ENCODE measurements at regions not wholly inside any gene's neighbourhood (a gene's known extent, or its start where the extent isn't known, plus 50 kb on each side); places are given as distances from the start of the nearest gene placed in this dataset.

DNA sequence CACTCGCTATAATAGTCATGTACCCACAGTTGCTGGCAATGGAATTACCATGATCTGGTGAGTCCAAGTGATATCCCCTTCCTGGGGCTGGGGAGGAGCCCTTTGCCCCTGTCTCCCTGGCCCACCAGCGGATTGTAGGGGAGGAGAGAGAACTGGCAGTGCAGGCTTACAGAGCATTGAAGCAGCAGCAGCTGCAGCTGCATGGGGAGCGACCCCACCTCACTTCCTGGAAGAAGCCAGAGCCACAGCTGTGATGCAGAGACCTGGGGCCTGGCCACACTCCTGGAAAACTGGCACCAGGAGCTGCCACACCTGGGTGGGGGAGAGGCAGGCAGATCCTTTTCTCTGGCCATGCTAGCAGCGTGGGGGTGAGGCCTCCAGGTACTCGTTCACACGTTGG is 300.1 kb upstream of the PROK2 start:
- DNase-seq (ENCODE audit: low read depth) = no peak
- TF ChIP-seq, protein P1, sequence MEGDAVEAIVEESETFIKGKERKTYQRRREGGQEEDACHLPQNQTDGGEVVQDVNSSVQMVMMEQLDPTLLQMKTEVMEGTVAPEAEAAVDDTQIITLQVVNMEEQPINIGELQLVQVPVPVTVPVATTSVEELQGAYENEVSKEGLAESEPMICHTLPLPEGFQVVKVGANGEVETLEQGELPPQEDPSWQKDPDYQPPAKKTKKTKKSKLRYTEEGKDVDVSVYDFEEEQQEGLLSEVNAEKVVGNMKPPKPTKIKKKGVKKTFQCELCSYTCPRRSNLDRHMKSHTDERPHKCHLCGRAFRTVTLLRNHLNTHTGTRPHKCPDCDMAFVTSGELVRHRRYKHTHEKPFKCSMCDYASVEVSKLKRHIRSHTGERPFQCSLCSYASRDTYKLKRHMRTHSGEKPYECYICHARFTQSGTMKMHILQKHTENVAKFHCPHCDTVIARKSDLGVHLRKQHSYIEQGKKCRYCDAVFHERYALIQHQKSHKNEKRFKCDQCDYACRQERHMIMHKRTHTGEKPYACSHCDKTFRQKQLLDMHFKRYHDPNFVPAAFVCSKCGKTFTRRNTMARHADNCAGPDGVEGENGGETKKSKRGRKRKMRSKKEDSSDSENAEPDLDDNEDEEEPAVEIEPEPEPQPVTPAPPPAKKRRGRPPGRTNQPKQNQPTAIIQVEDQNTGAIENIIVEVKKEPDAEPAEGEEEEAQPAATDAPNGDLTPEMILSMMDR (IDR thresholded peaks at IDR 0.05; ENCODE audit: insufficient read depth, low read depth, low read length, missing control alignments) = no peak

DNA sequence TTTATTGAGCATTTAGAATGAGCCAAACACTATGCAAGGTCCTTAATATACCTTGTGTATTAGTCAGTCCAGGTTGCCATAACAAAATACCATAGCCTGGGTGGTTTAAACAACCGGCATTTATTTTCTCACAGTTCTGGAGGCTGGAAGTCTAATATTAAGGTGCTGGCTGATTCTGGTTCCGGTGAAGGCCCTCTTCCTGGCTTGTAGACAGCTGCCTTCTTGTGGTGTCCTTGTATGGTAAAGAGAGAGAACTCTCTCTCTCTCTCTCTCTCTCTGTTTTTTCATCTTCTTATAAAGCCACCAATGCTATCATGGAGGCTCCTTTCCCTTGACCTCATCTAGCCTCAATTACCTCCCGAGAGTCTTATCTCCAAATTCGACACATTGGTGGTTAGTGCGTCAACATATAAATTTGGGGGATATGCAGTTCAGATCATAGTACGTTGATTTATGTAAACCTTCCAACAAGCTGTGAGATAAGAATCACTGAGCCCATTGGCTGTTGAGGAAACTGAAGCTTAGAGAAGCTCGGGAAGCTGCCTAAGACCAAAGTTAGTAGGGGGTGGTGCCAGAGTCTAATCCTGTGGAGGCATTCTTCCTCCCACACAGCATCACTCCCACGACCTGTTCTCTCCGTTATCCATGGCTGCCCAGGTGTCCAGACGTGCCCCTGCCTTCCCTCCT is 298.0 kb upstream of the PROK2 start:
- TF ChIP-seq, protein P1 (IDR thresholded peaks at IDR 0.05; ENCODE audit: insufficient read depth, low read depth, low read length, missing control alignments) = no peak
- DNase-seq (ENCODE audit: low read depth) = peak; percentile 34
- H3K4me3 ChIP-seq (ENCODE audit: low read depth, low read length) = no peak overlapping the region

More for the DNA sequence above, 300.1 kb upstream of the PROK2 start:
- H3K4me3 ChIP-seq (ENCODE audit: low read depth, low read length) = no peak overlapping the region

DNA sequence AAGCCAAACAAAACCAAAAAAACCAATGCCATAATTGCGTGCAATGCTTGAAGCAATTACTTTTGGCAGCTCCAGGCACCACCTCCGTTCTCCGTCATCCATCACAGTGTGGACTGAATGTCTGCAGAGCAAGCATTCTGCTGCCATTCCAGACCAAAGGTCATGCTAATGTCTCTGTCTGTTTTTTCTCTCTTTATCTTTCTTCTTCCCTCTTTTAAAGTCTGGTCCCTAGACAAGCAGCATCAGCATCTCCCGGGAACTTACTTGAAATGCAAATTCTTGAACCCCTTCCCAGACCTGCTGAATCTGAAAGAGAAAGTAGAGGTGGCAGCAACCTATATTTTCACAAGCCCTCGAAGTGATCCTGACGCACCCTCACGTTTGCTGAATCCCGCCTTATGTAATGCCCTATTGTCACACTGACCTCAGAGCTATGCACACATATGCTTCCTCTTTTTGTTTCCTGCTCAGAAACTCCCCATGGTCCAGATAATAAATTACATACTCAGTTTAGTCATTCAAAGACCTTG is 297.3 kb upstream of the PROK2 start:
- TF ChIP-seq, protein P1 (IDR thresholded peaks at IDR 0.05; ENCODE audit: insufficient read depth, low read depth, low read length, missing control alignments) = no peak
- peak; percentile 85 for DNase-seq (ENCODE audit: low read depth)
- H3K4me3 ChIP-seq (ENCODE audit: low read depth, low read length) = peak overlapping the region; percentile 38

DNA sequence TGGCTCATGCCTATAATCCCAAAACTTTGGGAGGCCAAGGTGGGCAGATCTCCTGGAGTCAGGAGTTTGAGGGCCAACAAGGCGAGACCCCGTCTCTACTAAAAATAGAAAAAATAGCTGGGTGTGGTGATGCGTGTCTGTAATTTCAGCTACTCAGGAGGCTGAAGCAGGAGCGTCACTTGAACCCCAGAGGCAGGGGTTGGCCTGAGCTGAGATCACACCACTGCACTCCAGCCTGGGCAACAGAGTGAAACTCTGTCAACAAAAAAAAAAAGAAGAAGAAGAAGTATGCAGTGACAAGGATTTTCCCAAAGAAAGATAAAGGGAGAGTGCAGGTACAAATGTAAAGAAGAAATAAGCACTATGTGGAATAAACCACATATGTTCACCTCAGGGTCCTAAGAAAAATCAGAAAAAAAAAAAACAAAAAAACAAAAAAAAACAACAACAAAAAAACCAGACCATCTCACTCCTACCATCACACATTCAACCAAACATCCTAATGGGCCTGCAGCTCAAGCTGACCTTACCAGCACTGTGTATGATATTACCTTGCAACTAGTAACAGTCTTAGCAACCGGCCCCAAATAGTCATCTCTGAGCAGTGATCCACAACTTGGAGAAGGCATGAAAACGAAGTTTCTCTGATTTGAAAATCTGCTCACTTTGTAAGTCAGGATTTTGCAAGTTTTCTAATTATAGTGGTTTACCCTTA is 296.7 kb upstream of the PROK2 start:
- DNase-seq (ENCODE audit: low read depth) = peak; percentile 31
- TF ChIP-seq, protein P1 (IDR thresholded peaks at IDR 0.05; ENCODE audit: insufficient read depth, low read depth, low read length, missing control alignments) = no peak
- H3K4me3 ChIP-seq (ENCODE audit: low read depth, low read length) = peak overlapping the region; percentile 38

DNA sequence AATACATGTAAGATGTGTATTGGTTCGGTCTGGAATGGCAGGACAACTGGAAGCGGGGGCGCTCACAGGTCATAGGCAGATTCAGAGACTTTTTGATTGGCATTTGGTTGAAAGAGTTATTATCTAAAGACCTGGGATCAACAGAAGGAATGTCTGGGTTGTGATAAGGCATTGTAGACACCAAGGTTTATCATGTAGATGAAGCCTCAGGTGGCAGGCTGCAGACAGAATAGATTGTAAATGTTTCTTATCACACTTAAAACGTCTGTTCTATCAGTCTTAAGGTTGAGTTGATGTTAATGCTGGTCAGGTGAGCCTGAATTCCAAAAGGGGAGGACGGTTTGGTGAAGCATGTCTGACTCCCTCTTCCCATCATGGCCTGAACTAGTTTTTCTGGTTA is 295.9 kb upstream of the PROK2 start:
- TF ChIP-seq, protein P1 (IDR thresholded peaks at IDR 0.05; ENCODE audit: insufficient read depth, low read depth, low read length, missing control alignments) = no peak
- DNase-seq (ENCODE audit: low read depth) = no peak
- H3K4me3 ChIP-seq (ENCODE audit: low read depth, low read length) = no peak overlapping the region

DNA sequence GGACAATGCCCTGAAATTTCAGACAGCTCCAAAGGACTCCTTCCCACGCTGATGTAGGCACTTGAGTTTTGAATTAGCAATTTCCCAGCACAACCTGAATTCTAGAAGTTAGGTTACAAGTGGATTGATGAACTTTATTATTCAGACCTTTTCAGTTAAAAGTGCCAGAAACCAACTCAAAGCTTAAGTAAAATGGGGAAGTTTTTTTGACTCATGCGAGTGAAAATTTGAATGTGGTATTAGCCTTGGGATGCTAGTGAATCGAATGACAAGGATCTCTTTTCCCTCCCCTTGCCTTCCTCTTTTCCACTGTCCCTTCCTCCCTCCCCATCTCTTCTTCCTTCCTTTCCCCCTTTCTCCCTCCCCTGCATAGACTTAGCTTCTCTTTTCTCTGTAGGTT is 295.1 kb upstream of the PROK2 start:
- TF ChIP-seq, protein P1 (IDR thresholded peaks at IDR 0.05; ENCODE audit: insufficient read depth, low read depth, low read length, missing control alignments) = no peak
- DNase-seq (ENCODE audit: low read depth) = peak; percentile 21
- no peak overlapping the region for H3K4me3 ChIP-seq (ENCODE audit: low read depth, low read length)

Measured in GM12865 (cell line).